HG03469 (cell line): ENCODE measurements at regions not wholly inside any gene's neighbourhood (a gene's known extent, or its start where the extent isn't known, plus 50 kb on each side); places are given as distances from the start of the nearest gene placed in this dataset.

Experiments used
- ATAC-seq: cut with Tn5 transposase; IDR thresholded peaks from one replicate; pipeline ENCODE4 v1.9.1; 2021; ENCODE audit warnings: mild to moderate bottlenecking, moderate library complexity, moderate number of reproducible peaks; ENCODE audit not compliant: unreplicated experiment

DNA sequence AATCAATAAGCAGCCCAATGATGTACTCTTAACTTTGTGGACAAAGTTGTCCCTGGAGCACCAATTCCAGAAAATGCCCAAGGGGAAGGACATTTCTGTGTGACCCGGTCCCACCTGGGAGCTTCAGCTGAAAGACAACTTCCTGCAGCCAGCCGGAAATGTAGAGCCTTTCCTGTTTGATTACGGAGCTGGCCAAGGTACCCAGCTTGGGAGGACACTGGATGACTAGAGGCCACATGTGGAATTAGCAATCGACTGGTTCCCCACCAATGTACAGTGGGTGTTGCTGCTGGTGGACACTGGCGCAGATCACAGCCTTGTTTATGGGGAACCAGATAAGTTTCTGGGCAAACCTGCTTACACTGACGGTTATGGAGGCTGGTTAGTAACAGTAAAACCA, 53.0 kb upstream of the ZC3H15 start:
- ATAC-seq = no peak

GRCh38 chr2:186433777-186434432, 52.2 kb upstream of the ZC3H15 start:
- no peak for ATAC-seq
